ENCODE measurements at regions not wholly inside any gene's neighbourhood (a gene's known extent, or its start where the extent isn't known, plus 50 kb on each side); places are given as distances from the start of the nearest gene placed in this dataset.
"Not testable (repeated sequence)": the region's sequence is repeated elsewhere in the genome, so short reads cannot be mapped to it uniquely, and the experiment has no call there.

GRCh38 chr1:53399370-53400133 lies 59.6 kb upstream of the DMRTB1 start:
- DNase-seq, result not testable (repeated sequence)

DNA sequence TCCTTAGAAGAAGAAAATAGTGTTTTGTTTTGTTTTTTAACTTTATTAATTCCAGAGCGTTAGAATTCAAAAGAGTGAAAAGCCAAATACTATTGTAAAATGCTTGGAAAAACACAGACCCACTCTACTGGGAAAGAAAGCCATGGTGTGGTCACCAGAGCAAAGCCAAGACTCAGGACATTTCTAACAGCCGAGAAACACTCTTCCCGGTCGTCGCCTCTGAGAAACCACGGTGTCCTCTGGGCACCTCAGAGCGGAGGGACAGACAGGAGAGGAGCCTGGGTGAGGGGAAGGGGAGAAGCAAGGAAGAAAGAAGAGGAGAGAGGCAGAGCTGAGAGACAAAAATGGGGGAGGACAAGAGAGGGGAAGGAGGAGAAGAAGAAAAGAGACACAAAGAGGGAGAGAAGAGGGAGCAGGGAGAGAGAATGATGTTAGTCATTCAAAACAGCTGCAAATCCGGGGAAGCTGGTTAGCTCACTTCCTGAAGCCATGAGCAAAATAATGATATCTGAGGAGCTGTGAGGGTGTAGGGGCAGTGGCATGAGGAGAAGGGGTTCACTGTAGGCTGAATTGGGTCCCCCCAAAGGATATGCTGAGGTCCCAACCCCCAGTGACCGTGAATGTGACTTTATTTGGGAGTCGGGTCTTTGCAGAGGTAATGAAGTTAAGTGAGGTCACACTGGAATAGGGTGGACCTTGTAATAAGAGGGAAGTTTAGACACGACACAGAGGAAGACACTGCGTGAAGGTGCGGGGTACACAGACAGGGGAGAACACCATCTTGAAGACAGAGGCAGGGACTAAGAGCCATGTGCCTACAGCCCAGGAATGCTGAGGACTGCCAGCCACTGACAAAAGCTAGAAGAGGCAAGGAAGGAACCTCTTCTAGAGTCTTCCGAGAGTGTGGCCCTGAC lies 58.2 kb upstream of the DMRTB1 start:
- DNase-seq, result no peak

DNA sequence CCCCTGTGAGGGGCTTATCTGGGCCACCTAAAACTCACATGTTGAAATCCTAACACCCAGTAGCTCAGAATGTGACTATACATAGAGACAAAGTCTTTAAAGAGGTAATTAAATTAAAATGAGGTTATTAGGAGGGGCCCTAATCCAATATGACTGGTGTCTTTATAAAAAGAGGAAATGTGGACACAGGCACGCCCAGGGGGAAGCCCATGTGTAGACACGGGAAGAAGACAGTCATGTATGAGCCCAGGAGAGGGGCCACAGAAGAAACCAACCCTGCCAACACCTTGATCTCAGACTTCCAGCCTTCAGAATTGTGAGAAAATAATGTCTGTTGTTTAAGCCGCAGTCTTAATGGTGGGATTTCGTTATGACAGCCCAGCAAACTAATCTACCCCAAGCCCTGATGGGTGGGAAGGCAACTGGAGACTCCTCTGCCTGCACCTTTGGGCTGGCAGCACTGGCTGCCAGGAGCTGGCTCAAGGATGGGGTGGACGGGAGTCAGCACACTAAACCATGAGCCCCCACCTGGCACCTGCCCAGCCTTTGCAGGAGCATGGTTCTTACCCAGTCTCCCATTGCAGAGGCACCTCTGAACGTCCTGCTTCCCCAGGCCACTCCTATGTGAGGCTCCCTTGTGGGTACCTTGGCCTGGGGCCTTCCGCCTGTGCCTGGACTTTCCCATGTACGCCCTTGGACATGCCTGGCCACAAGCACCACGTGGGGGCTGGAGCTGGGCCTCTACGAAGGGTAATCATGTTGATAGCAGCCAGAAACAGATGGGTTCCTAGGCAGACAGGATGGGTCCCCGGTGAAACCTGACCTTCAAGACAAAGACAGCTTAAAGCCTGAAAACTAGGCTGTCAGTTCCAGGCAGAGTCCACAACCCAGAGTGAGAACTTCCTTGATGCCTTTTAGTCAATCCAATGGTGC lies 57.1 kb upstream of the DMRTB1 start:
- DNase-seq, result no peak

DNA sequence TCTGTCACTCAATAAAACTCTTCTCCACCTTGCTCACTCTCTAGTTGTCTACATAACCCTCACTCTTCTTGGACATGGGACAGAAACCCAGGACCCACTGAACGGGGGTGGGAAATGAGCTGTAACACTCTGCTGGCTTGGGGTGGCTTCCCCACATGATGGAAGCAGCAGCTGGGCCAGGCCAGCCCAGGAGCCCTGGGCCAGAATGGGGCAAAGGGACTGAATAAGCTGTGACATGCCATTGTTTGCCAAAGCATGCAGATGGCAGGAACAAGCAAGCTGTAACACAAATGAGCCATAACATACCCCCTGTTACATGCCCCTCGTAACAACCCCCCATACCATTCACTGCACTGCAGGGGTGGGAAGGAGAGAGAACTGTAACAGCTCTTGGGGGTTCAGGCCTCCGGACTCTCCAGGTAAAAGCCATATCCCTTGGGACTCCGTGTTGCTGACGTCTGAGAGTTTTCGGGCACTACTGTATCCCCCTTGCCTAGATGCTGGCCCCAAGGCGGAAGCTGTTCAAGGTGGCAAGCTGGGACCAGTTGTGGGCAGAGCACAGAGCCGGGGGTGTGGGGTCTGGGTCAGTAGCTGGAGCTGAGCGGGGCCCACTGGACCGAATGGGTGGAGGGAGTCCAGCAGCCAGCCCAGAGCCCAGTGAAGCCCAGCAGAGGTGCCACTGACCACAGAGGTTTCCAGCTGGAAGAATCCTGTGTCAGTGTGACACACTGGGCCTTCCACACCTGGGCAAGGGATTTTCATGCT lies 56.1 kb upstream of the DMRTB1 start:
- DNase-seq, result no peak

- no peak for DNase-seq
These were observed 53.5 kb upstream of the DMRTB1 start for GRCh38 chr1:53405737-53406136.

DNA sequence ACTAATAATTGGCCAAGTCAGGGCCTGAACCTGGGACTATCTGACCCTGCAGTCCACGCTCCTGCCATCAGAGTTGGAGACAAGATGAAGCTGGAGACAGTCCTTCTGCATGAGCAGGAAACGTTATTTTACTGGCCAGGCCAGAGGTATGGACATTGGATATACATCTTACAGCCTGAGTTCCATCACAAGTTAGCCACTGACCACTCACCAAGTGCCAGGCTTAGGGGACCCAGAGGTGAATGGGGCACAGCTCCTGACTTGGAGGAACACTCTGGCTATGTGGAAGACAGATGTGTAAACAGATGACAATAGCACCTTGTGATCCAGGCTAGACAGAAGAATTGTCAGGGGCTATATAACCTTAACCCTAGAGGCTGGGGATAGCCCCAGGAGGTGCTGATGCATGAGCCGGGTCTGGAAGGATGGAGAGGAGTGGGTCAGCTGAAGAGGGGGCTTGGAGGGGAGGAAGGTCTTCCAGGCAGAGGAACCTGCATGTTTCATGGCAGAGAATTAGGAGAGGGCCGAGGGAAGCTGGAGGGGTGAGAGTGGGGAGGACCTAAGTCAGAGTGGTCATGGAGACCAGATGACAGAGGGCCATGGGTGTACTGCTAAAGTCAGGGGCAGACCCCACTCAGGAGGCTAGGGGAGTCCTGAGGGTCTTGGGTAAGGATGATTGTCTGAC lies 52.5 kb upstream of the DMRTB1 start:
- no peak for DNase-seq

DNA sequence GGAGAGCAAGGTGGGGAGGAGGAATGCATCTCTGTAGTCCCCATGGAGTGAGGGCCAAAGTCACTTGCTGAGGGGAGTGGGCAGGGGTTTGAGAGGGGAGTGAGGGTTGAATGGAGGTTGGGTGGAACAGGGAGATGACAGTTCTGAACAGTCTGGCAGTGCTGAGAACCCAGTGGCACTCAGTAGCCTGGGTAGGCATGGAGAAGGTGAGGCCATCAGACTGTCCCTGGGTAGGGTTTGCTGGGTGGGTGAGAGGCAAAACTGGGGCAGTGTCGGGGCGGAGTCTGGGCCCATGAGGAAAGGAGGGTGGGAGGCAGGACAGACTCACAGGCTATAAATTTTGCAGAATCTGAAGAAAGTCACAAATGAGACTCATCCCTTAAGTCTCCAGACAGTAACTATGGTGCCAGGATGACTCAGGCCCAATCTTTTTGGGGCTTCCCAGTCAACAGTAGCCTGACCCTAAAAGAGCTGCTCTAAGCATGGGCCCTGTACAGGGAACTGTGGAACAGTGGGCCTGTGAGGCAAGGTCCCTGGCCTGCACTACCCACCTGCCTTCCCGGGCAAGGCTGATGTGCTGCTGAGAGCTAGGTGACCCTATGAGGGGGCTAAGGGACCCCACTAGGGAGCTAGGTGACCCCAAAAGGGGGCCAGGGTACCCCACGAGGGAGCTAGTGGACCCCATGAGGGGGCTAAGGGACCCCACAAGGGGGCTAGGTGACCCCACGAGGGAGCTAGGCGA lies 51.0 kb upstream of the DMRTB1 start:
- DNase-seq, result no peak

GRCh38 chr1:53408755-53409129 lies 50.5 kb upstream of the DMRTB1 start:
- no peak for DNase-seq

- DNase-seq, result no peak
These were observed 50.0 kb upstream of the DMRTB1 start for GRCh38 chr1:53409233-53409632.

Measured in activated naive CD4-positive, alpha-beta T cell treated with Interleukin-2 at 50 U/mL for 16 hours (primary cell).